Erythroblast (primary cell): ENCODE measurements at regions not wholly inside any gene's neighbourhood (a gene's known extent, or its start where the extent isn't known, plus 50 kb on each side); places are given as distances from the start of the nearest gene placed in this dataset.

Experiments
- GATA1 ChIP-seq: IDR thresholded peaks from 2 replicates; pipeline ENCODE4 v1.6.1; 2011; ENCODE audit warnings: low read depth, mild to moderate bottlenecking, control low read depth, low read length, moderate library complexity
- POLR2A ChIP-seq: IDR thresholded peaks from 2 replicates; pipeline ENCODE4 v1.6.1; 2011; ENCODE audit warnings: mild to moderate bottlenecking, low read length

GRCh38 chr9:81430727-81431126 is 258.6 kb downstream of the TLE1 start:
- TF ChIP-seq POLR2A (no peak), GATA1 (no peak)
